Hepatocyte (in vitro differentiated cells): ENCODE measurements at regions not wholly inside any gene's neighbourhood (a gene's known extent, or its start where the extent isn't known, plus 50 kb on each side); places are given as distances from the start of the nearest gene placed in this dataset.

Experiments used
- CTCF ChIP-seq: fragments of 200-600 bp; sonication (generic); IDR thresholded peaks from 2 replicates; pipeline ENCODE4 v1.5.1; 2016; ENCODE audit warnings: antibody characterized with exemption, mild to moderate bottlenecking; ENCODE audit not compliant: poor library complexity
- EZH2 ChIP-seq: fragments of 200-600 bp; sonication (generic); IDR thresholded peaks from 2 replicates; pipeline ENCODE4 v1.6.1; 2016; ENCODE audit warnings: antibody characterized with exemption, mild to moderate bottlenecking, borderline replicate concordance
- EZH2phosphoT487 ChIP-seq: fragments of 200-600 bp; sonication (generic); IDR thresholded peaks from one replicate; pipeline ENCODE4 v1.6.1; 2018; ENCODE audit warnings: antibody characterized with exemption, mild to moderate bottlenecking, low read depth, moderate library complexity; ENCODE audit not compliant: unreplicated experiment, severe bottlenecking

- TF ChIP-seq CTCF (no peak), EZH2phosphoT487 (no peak), EZH2 (no peak)
Measured at GRCh38 chr2:146602856-146603255, 1242.0 kb upstream of the ACVR2A start.
